DMS 273 (cell line): ENCODE measurements at regions not wholly inside any gene's neighbourhood (a gene's known extent, or its start where the extent isn't known, plus 50 kb on each side); places are given as distances from the start of the nearest gene placed in this dataset.
A peak's percentile ranks its signal among the peaks of the same experiment; 100 is the strongest.
"Not testable (repeated sequence)": the region's sequence is repeated elsewhere in the genome, so short reads cannot be mapped to it uniquely, and the experiment has no call there.

Source experiments
- DNase-seq: peaks from one replicate; lab custom pipeline; 2025; ENCODE audit not compliant: unreplicated experiment; lab: John Stamatoyannopoulos, UW

DNA sequence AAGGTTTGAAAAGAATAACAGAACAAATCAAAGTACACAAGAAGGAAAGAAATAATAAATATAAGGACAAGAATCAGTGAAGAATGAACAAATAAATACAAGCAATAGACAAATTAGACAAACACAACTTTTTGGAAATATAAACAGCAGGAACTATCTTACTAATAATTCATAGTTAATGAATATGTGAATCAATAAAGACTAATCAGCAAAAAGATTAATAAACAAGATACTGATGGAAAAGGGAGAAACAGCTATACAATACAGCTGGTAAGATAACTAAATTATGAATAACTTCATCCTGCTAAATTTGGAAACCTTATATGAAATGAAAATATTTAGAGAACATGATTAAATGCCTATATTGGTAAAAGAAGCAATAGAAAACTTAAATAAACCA is 193.6 kb upstream of the SPRED2 start:
- no peak for DNase-seq

DNA sequence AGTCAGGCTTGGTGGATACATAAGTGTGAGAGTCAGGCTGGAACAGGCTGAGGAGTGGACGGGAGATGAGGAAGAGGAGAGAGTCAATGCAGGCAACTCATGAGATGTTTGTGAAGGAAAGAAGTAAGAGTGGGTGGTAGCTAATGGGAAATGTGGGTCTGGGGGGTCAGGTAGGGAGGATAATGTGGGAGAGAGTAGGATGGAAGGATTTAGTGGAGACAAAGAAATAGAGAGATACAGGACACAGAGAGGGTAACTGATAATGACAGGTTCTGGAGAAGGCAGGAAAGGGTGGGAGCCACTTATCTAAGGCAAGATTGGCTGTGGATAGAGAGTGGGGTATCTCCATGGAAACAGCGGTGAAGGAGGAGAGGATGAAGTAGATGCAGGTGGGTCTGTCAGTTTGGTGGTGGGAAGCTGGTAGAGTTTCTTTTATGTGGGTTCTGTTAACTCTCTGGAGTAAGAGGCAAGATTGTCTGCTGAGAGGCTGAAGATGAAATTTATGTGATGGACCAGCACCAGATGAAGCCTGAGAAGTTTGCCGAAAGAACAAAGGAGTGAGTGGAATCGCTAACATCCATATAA is 190.6 kb upstream of the SPRED2 start:
- DNase-seq = no peak

DNA sequence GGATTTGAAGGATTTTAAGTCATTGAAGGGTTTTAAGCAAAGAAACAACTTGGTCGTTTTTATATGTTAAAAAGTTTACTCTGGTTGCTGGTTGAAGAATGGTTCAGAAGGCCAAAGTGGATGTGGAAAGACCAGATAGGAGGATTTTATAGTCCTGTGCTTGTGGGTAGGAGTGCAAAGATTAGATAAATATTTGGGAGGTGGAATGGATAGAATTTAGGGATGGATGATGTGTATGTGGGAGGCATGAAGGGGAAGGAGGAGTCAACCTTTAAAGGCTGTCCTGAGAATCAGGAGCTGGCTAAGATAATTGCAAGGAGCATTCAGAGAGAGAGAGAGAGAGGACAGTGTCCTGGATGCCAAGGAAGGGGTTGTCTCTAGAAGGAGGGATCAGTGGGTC is 190.1 kb upstream of the SPRED2 start:
- no peak for DNase-seq

DNA sequence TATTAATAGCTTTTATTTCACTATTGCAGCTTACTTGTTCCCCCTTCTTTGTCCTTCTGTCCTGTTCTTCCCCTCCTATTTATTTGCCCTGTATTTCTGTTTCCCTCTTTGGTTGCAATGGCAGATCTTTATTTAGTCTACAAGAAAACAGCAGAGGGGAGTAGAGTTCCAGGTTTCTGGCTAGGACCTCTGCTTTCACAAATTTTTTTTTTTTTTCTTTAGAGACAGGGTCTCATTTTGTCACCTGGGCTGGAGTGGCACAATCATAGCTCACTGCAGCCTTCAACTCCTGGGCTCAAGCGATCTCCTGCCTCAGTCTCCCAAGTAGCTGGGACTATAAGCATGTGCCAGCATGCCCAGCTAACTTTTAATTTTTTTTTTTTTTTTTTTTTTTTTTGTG is 188.1 kb upstream of the SPRED2 start:
- peak; percentile 15 for DNase-seq

DNA sequence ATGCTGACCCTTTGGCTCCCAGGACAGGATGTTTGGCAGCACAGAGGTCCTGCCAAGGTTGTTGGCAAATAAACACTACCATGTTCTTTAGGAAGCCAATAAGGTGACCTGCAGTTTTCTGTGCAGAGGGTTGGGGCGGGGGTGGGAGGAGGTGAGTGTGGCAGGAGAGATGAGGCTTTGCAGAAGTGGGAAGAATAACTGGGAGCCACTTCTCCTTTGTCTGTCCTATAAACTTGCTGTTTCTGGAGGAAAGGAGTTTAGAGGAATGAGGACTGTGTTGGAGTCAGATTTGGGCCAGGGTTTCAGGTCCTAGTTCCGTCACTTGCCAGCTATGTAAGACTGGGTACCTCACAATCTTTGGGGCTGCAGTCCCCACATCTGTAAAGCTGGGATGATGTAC is 187.6 kb upstream of the SPRED2 start:
- no peak for DNase-seq

DNA sequence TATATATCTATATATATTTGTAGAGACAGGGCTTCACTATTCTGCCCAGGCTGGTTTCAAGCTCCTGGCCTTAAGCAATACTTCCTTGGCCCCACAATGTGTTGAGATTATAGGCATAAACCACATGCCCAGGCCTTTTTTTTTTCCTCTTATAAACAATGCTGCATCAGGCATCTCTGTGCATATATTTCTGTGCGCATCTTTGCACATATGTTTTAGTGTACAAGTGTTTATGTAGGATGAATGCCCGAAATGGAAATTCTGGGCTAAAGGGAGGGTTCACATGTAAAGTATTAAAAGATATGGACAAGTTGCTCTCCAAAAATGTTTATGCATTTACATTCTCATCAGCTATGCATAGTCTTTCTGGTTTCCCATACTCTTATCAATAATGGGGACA is 183.2 kb upstream of the SPRED2 start:
- DNase-seq = no peak

DNA sequence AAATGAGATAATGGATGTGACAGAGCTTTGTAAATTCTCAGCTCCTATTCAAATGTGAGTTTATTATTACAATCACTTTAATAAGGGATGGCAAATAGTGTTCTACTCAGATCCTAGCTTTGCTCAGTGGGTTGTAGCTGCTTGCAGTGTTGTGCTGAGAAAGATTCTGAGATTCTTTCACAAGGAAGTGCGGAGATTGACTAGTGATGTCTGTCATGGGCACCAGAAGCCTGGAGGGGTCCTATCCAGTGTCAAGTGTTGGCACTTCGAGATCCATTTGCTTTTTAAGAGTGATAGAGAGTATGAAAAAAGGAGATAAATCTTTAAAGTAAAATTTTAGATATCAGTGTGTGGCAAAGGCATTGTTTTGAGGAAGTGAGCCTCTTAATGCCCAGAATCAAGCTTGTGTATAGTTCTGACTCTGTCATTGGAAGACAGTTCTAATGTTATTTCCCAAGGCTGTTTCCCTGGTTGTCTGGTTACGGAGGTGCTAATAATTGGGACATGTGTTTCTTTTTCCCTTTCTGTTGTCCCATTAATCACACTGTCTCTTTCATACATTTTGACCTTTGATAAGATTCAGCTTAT is 181.7 kb upstream of the SPRED2 start:
- DNase-seq = no peak

DNA sequence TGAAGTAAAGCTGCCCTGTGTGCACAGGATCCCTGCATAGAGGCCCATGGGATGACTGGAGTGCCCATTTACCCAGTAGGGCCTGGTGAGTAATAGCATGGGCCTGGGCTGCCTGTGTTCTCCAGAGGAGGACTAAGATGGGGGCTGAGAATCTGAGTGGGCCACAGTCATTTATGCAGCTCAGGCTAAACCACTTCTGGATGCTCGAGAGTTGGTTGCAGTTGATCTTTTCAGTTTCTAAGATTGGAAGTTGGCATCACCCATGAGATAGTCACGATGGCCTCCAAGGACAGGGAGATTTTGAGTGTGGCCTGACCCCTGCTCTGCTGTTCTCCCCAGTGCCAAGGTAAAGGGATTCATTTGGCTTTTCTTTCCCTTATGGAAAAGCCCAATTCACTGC is 179.1 kb upstream of the SPRED2 start:
- no peak for DNase-seq

DNA sequence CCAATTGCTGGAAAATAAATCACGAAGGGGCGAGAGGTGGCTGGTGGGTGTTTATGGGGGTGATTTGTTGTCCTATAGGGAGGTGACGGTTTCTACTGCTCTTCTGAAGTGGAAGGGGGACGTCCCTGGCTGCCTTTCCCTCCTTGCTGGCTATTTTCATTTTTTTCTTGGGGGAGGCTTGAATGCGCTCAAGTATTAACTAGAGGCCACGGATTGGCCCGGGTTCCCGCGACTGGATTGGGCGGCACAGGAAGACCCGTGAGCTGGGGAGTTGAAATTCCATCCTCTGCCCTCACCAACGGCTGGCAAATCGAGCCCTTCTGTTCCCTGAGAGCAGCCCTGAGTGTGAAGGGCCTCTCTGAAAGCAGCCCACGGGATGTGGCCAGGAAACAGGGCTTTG is 176.5 kb upstream of the SPRED2 start:
- DNase-seq = no peak

DNA sequence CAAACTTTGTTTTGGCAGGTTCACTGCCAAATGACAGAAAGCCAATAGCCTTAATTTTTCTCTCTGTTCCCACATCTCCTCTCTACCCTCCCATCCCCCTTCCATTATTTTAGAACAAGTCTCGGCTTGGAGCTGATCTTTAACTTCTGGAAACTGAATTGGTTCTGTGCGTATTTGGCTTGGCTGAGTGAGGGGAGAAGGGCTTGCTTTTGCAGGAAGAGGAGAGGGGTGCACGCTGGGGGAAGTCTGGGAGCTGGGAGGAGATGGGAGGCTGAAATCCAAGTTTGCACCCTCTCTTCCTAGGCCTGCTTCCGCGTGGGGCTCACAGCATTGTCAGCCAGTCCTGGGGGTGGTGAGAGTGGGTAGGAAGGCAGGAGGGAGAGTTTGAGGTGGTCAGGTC is 176.1 kb upstream of the SPRED2 start:
- no peak for DNase-seq

DNA sequence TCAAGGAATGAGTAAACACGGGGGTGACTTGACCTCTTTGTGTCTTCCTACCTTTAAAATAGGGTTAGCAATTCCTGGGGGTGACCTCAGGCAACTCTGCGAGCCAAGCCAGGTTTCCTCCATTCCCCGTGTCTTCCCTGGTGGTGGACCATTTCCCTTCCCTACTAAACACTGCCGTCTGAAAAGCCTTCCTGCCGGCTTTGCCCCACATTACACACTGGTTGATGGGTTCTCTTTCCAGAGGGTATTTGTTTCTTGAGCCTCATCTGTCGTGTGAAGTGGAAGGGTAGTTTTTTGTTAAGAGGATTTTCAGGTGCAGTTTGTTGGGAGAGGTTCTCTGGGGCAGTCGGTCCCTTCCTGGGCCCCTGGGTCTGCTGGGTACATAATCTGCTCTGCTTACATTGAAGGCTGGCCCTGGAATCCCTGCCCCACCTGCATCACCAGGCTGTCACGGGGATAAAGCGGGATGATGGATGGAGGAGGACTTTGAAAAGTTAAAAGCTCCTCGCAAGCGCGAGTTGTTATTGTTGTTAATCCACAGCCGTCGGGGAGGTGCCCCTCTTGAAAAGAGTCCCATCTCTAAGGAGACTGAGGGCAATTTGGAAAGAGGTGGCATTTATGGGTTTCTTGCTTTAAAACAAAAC is 175.4 kb upstream of the SPRED2 start:
- no peak for DNase-seq

DNA sequence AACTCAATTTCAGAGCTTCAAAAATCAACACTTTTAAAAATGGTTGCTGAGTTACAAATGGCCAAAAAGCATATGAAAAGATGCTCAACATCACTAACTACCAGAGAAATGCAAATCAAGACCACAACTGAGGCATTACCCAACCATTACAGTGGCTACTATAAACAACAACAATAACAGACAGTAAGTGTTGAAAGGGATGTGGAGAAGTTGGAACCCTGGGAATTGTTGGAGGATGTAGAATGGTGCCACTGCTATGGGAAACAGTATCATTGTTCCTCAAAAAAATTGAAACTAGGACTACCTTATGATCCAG is 173.3 kb upstream of the SPRED2 start:
- DNase-seq = no peak

DNA sequence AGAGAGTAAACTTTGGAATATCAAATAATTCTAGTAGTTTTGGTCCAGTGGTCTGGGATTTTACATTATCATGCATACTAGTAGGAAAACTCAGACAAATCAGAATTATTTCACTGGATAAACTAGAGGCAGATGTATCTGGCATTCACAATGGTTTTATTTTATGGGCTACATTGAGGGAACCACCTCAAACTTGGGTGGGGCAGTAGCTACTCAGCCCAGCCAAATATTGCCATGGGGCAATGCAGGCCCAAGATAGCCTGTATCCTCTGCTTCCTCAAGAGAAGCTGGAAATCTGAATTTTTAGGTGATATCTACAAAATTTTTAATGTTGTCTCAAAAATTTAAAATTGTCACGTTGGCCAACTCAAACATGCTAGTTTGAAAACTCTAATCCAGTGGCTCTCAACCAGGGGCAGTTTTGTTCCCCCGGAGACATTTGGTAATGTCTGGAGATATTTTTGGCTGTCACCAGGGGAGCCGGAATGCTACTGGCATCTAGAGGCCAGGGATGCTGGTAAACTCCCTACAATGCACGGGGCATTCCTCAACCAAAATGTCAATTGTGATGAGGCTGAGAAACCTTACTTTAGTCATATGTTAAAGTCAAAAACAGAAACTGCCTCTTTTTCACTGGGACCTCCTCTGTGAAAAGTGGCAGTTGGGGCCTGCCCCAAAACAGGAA is 172.8 kb upstream of the SPRED2 start:
- no peak for DNase-seq

DNA sequence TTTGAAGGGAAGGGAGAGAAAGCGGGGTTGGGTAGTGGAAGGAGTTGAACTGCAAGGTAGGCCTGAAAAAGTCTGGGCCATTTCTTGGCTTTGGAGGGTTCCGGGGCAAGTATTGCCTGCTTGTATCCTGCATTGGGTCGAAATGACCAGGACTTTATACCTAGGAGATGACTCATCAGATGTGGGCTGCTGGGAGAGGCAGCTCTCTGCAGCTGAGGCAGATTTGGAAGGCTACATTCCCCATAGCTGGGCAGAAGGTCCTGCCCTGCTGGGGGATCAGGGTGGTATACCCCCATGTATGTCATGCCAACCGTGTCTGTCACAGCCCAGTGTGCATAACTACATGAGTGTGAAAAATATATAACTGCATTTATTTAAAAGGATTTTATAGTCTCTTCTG is 171.8 kb upstream of the SPRED2 start:
- DNase-seq = no peak

DNA sequence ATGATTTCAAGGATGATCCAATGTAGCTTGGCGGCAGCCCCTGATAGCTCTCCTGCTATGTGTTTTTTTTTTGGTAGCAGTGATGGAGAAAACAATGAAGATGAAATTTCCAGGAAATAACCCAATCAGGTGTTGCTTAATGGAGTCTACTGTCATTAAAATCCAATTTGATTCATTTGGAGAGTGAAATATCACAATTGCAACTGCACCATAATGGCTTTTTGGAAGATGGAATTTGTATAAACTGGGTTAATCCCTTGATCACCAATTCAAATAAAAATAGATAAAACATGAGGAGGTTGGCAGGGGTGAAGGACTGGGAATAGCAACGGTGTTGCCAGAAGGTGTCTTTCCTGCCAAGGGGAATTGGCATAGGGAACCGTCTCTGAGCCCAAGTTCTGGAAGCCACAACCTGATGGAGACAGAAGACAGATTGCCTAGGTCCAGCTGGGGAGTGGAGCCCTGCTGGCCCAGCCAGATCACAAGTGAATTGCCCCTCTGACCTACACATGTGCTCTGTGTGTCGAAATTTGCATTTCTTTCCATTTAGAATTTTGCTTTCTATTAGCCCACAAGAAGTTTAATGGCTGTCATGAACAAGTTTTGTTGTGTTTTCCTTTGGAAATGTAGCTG is 170.3 kb upstream of the SPRED2 start:
- DNase-seq = peak; percentile 14

DNA sequence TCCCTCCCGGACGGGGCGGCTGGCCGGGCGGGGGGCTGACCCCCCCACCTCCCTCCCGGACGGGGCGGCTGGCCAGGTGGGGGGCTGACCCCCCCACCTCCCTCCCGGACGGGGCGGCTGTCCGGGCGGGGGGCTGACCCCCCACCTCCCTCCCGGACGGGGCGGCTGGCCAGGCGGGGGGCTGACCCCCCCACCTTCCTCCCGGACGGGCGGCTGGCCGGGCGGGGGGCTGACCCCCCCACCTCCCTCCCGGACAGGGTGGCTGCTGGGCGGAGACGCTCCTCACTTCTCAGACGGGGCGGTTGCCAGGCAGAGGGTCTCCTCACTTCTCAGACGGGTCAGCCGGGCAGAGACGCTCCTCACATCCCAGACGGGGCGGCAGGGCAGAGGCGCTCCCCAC is 168.5 kb upstream of the SPRED2 start:
- not testable (repeated sequence) for DNase-seq

DNA sequence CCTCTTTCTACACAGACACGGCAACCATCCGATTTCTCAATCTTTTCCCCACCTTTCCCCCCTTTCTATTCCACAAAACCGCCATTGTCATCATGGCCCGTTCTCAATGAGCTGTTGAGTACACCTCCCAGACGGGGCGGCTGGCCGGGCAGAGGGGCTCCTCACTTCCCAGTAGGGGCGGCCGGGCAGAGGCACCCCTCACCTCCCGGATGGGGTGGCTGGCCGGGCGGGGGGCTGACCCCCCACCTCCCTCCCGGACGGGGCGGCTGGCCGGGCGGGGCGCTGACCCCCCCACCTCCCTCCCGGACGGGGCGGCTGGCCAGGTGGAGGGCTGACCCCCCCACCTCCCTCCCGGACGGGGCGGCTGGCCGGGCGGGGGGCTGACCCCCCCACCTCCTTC is 168.0 kb upstream of the SPRED2 start:
- not testable (repeated sequence) for DNase-seq

DNA sequence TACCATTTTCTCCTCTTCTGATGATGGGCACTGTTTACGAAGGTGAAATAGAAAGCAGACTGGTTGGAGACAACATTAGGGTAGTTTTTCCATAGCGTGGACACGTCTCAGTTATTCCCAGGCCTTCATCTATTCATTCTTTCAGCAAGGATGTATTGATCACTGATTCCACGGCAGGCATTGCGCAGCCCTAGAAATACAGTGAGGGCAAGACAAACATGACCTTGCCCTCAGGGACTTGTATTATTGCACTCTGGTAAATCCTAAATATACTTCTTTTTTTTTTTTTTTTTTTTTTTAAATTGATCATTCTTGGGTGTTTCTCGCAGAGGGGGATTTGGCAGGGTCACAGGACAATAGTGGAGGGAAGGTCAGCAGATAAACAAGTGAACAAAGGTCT is 167.3 kb upstream of the SPRED2 start:
- no peak for DNase-seq

DNA sequence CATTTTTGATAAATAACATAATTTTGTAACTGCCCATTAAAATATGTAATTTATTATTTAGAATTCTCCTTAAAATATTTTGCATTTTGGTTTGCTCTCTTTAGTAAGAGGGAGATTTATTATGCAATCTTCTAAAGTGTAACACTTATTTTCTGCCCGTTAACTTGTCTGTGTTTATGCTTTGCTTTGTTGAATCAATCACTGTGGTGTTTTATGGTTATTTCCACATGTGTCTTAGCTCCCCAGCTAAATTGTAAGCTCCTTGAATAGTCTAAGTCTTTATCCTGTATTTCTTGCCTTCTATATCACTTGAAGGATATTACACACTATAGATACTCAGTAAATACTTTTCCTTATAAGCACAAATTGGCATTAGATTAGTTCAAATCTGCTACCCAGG is 166.6 kb upstream of the SPRED2 start:
- no peak for DNase-seq

DNA sequence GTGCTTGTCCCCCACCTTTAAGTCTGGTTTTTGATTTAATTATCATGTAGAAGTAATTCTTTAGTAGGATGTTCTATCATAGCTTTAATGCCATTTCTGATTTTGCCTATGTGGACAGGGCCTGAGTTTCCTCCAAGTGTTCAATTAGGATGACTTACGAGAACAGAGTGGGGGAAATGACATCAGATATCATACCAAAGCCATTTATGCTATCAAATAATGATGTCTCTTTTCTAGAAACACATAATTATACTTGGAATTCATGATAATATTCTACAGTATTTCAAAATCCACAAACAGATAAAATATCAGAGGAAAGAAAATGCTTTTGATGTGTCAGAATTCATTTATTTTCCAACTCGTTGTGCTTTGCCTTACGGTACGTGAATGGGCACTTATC is 165.9 kb upstream of the SPRED2 start:
- no peak for DNase-seq

DNA sequence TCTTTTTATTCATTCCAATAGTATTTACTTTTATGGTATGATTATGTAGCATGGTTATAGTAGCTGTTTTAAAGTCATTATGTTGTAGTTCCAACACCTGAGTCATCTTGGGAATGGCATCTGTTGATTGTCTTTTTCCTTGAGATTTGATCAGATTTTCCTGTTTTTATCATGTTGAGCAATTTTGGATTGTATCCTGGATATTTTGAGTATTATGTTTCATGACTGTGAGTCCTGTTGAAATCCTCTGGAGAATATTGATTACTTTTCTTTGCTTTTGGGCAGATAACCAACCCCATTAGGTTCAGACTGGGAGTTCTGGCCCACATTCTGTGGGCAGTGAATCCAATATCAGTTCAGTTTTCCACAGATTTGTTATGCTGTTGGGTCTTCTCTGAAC is 163.2 kb upstream of the SPRED2 start:
- no peak for DNase-seq

DNA sequence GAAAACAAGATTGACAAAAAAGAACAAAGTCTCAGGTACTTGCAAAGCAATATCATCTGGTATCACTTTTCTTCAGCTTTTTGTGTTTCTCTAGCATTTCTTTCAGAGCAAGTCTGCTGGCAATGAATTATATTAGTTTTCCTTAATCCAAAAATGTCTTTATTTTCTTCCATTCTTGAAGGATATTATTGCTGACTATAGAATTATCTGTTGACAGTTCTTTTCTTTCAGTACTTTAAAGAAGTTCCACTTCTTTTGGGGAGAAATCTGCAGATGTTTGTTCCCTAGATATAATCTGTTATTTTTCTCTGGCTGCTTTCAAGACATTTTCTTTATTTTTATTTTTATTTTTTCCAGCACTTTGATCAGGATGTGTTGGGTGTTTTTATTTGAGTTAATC is 161.8 kb upstream of the SPRED2 start:
- no peak for DNase-seq
